IMR-90 (cell line): ENCODE measurements at regions not wholly inside any gene's neighbourhood (a gene's known extent, or its start where the extent isn't known, plus 50 kb on each side); places are given as distances from the start of the nearest gene placed in this dataset.

Experiments
- BHLHE40 ChIP-seq: fragments of 150-350 bp; IDR thresholded peaks from 2 replicates; pipeline ENCODE4 v1.6.1; 2016; ENCODE audit warnings: mild to moderate bottlenecking, low read depth, low read length
- CTCF ChIP-seq: conservative IDR thresholded peaks from 2 replicates; pipeline ENCODE4 v1.5.1; 2012; ENCODE audit warnings: mild to moderate bottlenecking, low read depth, low read length, improper control_type of control experiment
- MAFK ChIP-seq: IDR thresholded peaks from 2 replicates; pipeline ENCODE4 v1.6.1; 2012; ENCODE audit warnings: low read depth, low read length, improper control_type of control experiment
- POLR2A ChIP-seq: IDR thresholded peaks from 2 replicates; pipeline ENCODE4 v1.6.1; 2012; ENCODE audit warnings: mild to moderate bottlenecking, low read depth, low read length
- RCOR1 ChIP-seq: IDR thresholded peaks from 2 replicates; pipeline ENCODE4 v1.6.1; 2012; ENCODE audit warnings: mild to moderate bottlenecking, low read length, improper control_type of control experiment; ENCODE audit not compliant: insufficient replicate concordance

GRCh38 chr1:38225745-38226144, 179.2 kb upstream of the POU3F1 start:
- TF ChIP-seq RCOR1 (no peak), BHLHE40 (no peak), CTCF (no peak), POLR2A (no peak), MAFK (no peak)
